HEK293T (cell line): ENCODE measurements at regions not wholly inside any gene's neighbourhood (a gene's known extent, or its start where the extent isn't known, plus 50 kb on each side); places are given as distances from the start of the nearest gene placed in this dataset.
"Not testable (repeated sequence)": the region's sequence is repeated elsewhere in the genome, so short reads cannot be mapped to it uniquely, and the experiment has no call there.

Experiments used
- CTCF ChIA-PET: fragments of 350-600 bp; formaldehyde crosslinking; extraction: SDS; loops from one replicate; lab custom pipeline; 2021; ENCODE audit warnings: antibody characterized with exemption, inconsistent platforms; lab: Yijun Ruan, JAX
- POLR2A ChIA-PET: fragments of 350-600 bp; formaldehyde crosslinking; extraction: SDS; loops from one replicate; lab custom pipeline; 2020; ENCODE audit warnings: antibody characterized with exemption, inconsistent platforms; lab: Yijun Ruan, JAX
- DNase-seq: peaks from one replicate; pipeline ENCODE4 v3.0.0; 2012; ENCODE audit warnings: mixed read lengths; ENCODE audit errors: extremely low spot score
- ARNT ChIP-seq: fragments of 450-650 bp; IDR thresholded peaks from 2 replicates; pipeline ENCODE4 v1.6.1; 2017; ENCODE audit warnings: mild to moderate bottlenecking
- BHLHE40 ChIP-seq: fragments of 450-650 bp; IDR thresholded peaks from 2 replicates; pipeline ENCODE4 v1.6.1; 2016; ENCODE audit warnings: mild to moderate bottlenecking, moderate library complexity, borderline replicate concordance
- CTBP1 ChIP-seq: fragments of 450-650 bp; IDR thresholded peaks from 2 replicates; pipeline ENCODE4 v1.6.1; 2016; ENCODE audit warnings: borderline replicate concordance
- ELF4 ChIP-seq: fragments of 450-650 bp; IDR thresholded peaks from 2 replicates; pipeline ENCODE4 v1.6.1; 2017; ENCODE audit warnings: antibody characterized with exemption
- FOXA1 ChIP-seq: fragments of 450-650 bp; IDR thresholded peaks from 2 replicates; pipeline ENCODE4 v1.6.1; 2016; ENCODE audit warnings: mild to moderate bottlenecking
- FOXK2 ChIP-seq: fragments of 450-650 bp; IDR thresholded peaks from 2 replicates; pipeline ENCODE4 v1.6.1; 2016; ENCODE audit warnings: mild to moderate bottlenecking
- FOXM1 ChIP-seq: fragments of 450-650 bp; IDR thresholded peaks from 2 replicates; pipeline ENCODE4 v1.6.1; 2017; ENCODE audit warnings: mild to moderate bottlenecking, borderline replicate concordance
- HDGF ChIP-seq: fragments of 450-650 bp; IDR thresholded peaks from 2 replicates; pipeline ENCODE4 v1.6.1; 2017; ENCODE audit warnings: antibody characterized with exemption, borderline replicate concordance
- L3MBTL2 ChIP-seq: fragments of 450-650 bp; conservative IDR thresholded peaks from 2 replicates; pipeline ENCODE4 v1.6.1; 2016; ENCODE audit warnings: mild to moderate bottlenecking
- LEF1 ChIP-seq: fragments of 450-650 bp; IDR thresholded peaks from 2 replicates; pipeline ENCODE4 v1.6.1; 2017; ENCODE audit warnings: mild to moderate bottlenecking, borderline replicate concordance
- NFRKB ChIP-seq: fragments of 450-650 bp; IDR thresholded peaks from 2 replicates; pipeline ENCODE4 v1.6.1; 2016; ENCODE audit warnings: mild to moderate bottlenecking, moderate library complexity
- SP1 ChIP-seq: fragments of 450-650 bp; IDR thresholded peaks from 2 replicates; pipeline ENCODE4 v1.6.1; 2017
- SUZ12 ChIP-seq: fragments of 450-650 bp; IDR thresholded peaks from 2 replicates; pipeline ENCODE4 v1.6.1; 2016; ENCODE audit warnings: mild to moderate bottlenecking
- TARDBP ChIP-seq: fragments of 450-650 bp; IDR thresholded peaks from 2 replicates; pipeline ENCODE4 v1.6.1; 2016
- ZNF384 ChIP-seq: fragments of 450-650 bp; IDR thresholded peaks from 2 replicates; pipeline ENCODE4 v1.6.1; 2016
- TF ChIP-seq, protein P1 (sequence below): fragments of 450-650 bp; IDR thresholded peaks from 2 replicates; pipeline ENCODE4 v1.6.1; 2016

DNA sequence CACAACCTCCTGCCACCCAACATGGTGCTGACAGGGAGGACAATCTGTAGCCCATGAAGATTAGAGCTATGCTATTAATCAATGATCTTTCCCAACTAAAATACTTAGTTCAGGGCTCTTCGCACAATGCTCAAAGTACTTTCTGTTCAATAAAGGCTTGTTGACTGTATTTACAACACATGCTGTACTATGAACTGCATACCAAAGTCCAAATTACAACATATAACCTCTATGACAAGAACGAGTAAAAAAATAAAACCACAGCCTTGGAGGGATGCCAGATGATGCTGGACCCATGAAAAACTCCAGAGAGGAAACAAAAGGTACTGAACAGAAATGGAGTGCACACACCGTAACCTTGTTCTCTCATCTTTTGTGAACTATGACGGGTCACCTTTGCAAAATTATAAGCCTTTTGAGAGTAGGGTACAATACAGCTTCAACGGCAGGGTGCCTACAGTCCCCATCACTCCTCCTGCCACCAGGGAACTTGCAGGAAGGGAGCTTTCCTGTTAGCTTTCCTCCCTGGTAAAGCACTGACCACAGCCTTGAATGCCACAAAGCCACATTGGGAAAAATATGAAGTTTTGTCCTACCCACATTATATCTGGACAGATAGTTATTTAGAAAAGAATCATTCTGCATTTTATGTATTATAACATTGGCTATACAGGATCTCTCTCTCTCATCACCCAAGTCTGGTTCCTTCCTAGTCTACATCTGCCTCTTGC, 175.6 kb downstream of the NRIP1 start:
- CTCF ChIA-PET, result interaction anchor here (1.2 kb wide), 1 partner anchor 25 kb away, joined by 4 read pairs; no protein-coding TSS in a partner anchor
- POLR2A ChIA-PET, result no interaction called here
- DNase-seq, result no peak
- TF ChIP-seq FOXK2 (no peak), ZNF384 (no peak)

DNA sequence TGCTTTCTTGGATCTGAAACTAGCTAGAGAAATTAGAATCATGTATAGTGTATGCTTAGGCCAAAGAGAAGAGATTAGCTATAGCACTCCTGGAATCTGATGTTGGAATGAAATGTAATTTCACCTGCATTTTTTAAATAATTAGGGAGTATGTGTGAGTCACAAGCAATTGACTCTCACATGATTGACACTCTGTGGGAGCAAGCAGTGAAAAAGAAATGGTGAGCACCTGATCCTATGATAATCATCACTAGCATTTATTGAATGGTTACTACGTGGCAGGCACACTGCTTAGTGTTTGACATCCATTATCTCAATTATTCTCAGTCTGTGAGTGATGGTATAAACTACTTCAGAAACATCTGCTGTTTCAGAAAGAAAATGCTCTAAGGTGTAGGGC, 176.6 kb downstream of the NRIP1 start:
- CTCF ChIA-PET, result interaction anchor here (1.2 kb wide), 1 partner anchor 24 kb away, joined by 4 read pairs; no protein-coding TSS in a partner anchor
- DNase-seq, result no peak
- POLR2A ChIA-PET, result no interaction called here
- TF ChIP-seq, protein P1, sequence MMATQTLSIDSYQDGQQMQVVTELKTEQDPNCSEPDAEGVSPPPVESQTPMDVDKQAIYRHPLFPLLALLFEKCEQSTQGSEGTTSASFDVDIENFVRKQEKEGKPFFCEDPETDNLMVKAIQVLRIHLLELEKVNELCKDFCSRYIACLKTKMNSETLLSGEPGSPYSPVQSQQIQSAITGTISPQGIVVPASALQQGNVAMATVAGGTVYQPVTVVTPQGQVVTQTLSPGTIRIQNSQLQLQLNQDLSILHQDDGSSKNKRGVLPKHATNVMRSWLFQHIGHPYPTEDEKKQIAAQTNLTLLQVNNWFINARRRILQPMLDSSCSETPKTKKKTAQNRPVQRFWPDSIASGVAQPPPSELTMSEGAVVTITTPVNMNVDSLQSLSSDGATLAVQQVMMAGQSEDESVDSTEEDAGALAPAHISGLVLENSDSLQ, result no peak
- no peak for TF ChIP-seq FOXA1
- TF ChIP-seq BHLHE40, result no peak
- TF ChIP-seq TARDBP, result no peak

DNA sequence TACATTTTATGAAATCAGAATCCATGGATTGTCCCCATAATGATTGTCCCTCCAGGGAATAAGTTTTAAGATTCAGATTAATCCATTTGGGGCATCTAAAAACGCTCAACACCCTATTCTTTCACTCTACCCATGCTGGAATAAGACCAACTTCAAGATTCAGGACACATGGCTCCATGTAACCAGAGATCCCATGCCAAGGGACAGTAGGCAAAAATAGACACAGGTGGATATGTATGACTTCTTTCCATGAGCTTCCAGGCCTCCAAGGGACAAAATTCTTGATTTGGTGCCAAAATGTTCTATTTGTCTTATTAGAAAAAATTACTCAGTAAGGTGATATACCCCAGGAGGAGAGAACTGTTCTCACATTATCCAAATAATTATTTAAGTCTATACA, 178.8 kb downstream of the NRIP1 start:
- TF ChIP-seq ARNT, result no peak
- no peak for TF ChIP-seq ZNF384
- TF ChIP-seq TARDBP, result no peak
- TF ChIP-seq FOXA1, result no peak
- no peak for TF ChIP-seq ELF4
- TF ChIP-seq SUZ12, result no peak
- no peak for TF ChIP-seq FOXK2
- no peak for TF ChIP-seq NFRKB
- no peak for TF ChIP-seq CTBP1
- TF ChIP-seq HDGF, result no peak
- CTCF ChIA-PET, result no interaction called here
- POLR2A ChIA-PET, result no interaction called here
- no peak for DNase-seq

DNA sequence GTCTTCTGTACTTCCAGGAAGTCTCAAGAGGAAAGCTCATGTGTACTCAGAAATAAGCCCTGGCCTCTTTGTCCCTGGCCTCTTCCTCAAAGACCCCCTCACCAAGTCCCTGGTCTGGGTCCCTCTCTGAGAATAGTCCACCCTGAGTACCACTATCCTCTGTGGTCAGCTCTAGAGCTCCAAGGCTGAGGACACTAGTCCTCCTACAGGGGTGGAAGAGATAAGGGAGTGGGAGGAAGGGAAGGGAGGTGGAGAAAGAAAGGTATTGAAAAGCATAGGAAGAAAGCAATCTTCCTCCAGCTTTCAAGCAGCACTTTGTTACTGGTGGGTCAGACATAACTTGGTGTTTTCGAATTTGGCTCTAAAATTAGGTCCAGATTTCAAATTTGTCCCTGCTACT, 181.4 kb downstream of the NRIP1 start:
- CTCF ChIA-PET, result no interaction called here
- POLR2A ChIA-PET, result no interaction called here

DNA sequence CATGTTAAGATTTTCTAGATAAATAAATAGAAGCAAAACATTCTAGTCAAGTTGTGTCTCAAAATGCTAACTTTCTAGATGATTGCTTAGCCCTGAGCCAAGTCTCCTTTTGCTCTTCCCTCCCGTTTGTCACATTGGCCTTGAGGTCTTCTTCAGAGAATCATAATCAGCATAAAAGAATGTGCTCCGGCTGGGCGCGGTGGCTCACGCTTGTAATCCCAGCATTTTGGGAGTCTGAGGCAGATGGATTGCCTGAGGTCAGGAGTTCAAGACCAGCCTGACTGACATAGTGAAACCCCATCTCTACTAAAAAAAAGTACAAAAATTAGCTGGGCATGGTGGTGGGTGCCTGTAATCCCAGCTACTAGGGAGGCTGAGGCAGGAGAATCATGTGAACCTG, 182.3 kb downstream of the NRIP1 start:
- POLR2A ChIA-PET, DNase-seq, CTCF ChIA-PET: not testable (repeated sequence)

More for the DNA sequence above, 181.4 kb downstream of the NRIP1 start:
- no peak for DNase-seq
- TF ChIP-seq L3MBTL2 (no peak), TARDBP (no peak), ZNF384 (no peak), SUZ12 (no peak), FOXK2 (no peak), ELF4 (no peak), HDGF (no peak), FOXA1 (no peak), FOXM1 (no peak), BHLHE40 (no peak), LEF1 (no peak), CTBP1 (no peak), SP1 (no peak), ARNT (no peak), NFRKB (no peak)
- TF ChIP-seq, protein P1, result no peak

DNA sequence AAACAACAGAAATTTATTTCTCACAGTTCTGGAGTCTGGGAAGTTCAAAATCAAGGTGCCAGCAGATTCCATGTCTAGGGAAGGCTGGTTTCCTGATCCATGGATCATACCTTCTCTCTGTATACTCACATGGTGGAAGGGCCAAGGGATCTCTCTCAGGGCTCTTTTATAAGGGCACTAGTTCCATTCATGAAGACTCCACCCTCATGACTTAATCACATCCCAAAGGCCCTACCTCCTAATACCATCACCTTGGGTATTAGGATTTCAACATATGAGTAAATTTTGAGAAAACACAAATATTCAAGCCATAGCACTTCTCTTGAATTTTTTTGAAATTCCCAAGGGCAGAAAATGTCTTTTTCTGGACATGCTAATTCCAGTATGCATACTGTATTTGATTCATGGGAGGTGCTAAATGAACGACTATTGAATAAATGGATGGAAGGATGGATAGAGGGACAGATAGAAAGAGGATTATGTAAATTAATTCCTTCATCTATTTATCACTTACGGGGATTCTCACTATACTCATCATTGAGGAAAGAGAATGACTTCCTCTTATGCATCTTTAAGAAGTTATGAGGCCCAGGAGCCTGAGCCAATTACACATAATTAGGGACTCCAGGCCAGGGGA, 182.8 kb downstream of the NRIP1 start:
- no peak for DNase-seq
- POLR2A ChIA-PET, result no interaction called here
- CTCF ChIA-PET, result no interaction called here
- no peak for TF ChIP-seq SP1
- no peak for TF ChIP-seq CTBP1
- TF ChIP-seq NFRKB, result no peak
- no peak for TF ChIP-seq TARDBP
- TF ChIP-seq BHLHE40, result no peak
- TF ChIP-seq HDGF, result no peak
- no peak for TF ChIP-seq L3MBTL2
- no peak for TF ChIP-seq LEF1
- TF ChIP-seq FOXK2, result no peak
- no peak for TF ChIP-seq SUZ12

DNA sequence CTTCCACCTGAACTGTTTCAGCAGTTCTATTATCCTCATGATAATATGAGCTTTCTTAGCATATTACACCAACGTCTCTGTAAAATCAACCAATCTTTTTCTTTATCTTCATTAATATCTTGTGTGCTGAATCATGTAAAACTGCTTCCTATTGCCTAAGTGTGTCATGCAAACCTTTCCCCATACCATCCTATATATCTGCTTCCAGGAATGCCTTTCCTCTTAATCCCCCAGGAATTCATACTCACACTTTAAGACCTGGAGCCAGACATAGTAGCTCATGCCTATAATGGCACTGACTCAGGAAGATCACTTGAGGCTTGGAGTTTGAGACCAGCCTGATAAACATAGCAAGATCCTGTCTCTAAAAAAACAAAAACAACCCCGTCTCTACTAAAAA, 183.9 kb downstream of the NRIP1 start:
- no peak for TF ChIP-seq CTBP1
- TF ChIP-seq ELF4, result no peak
- no peak for TF ChIP-seq FOXA1
- no peak for TF ChIP-seq FOXM1
- POLR2A ChIA-PET, result no interaction called here
- DNase-seq, result no peak
- CTCF ChIA-PET, result no interaction called here
